ENCODE measurements at regions not wholly inside any gene's neighbourhood (a gene's known extent, or its start where the extent isn't known, plus 50 kb on each side); places are given as distances from the start of the nearest gene placed in this dataset.

- DNase-seq: no peak
- Histone ChIP-seq H3K36me3 (no peaks in the 10 kb centered on the region), H3K4me3 (no peak overlapping the region), H3K27me3 (no peaks in the 10 kb centered on the region), H3K9me3 (peaks cover 2% of the 10 kb centered on the region)
Observed at GRCh38 chr18:73708591-73708990, 439.0 kb downstream of the FBXO15 start.

- no peaks in the 10 kb centered on the region for H3K27me3 ChIP-seq
- no peak overlapping the region for H3K4me3 ChIP-seq
- peaks cover 2% of the 10 kb centered on the region for H3K9me3 ChIP-seq
- no peaks in the 10 kb centered on the region for H3K36me3 ChIP-seq
- no peak for DNase-seq
Observed at GRCh38 chr18:73707035-73707434, 440.6 kb downstream of the FBXO15 start.

GRCh38 chr18:73697353-73697752 lies 450.3 kb downstream of the FBXO15 start:
- Histone ChIP-seq H3K27me3 (no peaks in the 10 kb centered on the region), H3K36me3 (no peaks in the 10 kb centered on the region), H3K4me3 (no peak overlapping the region), H3K9me3 (no peaks in the 10 kb centered on the region)
- no peak for DNase-seq

GRCh38 chr18:73696698-73697097 lies 450.9 kb downstream of the FBXO15 start:
- Histone ChIP-seq H3K4me3 (no peak overlapping the region), H3K36me3 (no peaks in the 10 kb centered on the region), H3K9me3 (peaks cover 4% of the 10 kb centered on the region; the same call in 1 of the 2 replicates), H3K27me3 (no peaks in the 10 kb centered on the region)
- DNase-seq: no peak

GRCh38 chr18:73696171-73696570 lies 451.5 kb downstream of the FBXO15 start:
- Histone ChIP-seq H3K27me3 (no peaks in the 10 kb centered on the region), H3K36me3 (no peaks in the 10 kb centered on the region), H3K4me3 (no peak overlapping the region), H3K9me3 (peaks cover 5% of the 10 kb centered on the region; the same call in 1 of the 2 replicates)
- no peak for DNase-seq

- Histone ChIP-seq H3K4me3 (no peak overlapping the region), H3K9me3 (peaks cover 5% of the 10 kb centered on the region; the same call in 1 of the 2 replicates), H3K27me3 (no peaks in the 10 kb centered on the region), H3K36me3 (no peaks in the 10 kb centered on the region)
- DNase-seq: no peak
Observed at GRCh38 chr18:73693091-73693490, 454.5 kb downstream of the FBXO15 start.

- Histone ChIP-seq H3K4me3 (no peak overlapping the region), H3K36me3 (no peaks in the 10 kb centered on the region; the same call in 1 of the 2 replicates), H3K27me3 (no peaks in the 10 kb centered on the region), H3K9me3 (peaks cover 5% of the 10 kb centered on the region)
- DNase-seq: no peak
Observed at GRCh38 chr18:73691624-73692023, 456.0 kb downstream of the FBXO15 start.

GRCh38 chr18:73691118-73691517 lies 456.5 kb downstream of the FBXO15 start:
- no peaks in the 10 kb centered on the region for H3K27me3 ChIP-seq
- H3K4me3 ChIP-seq: peak overlapping the region; percentile 8; the same call in 1 of the 2 replicates
- H3K36me3 ChIP-seq: no peaks in the 10 kb centered on the region; the same call in 1 of the 2 replicates
- H3K9me3 ChIP-seq: peaks cover 5% of the 10 kb centered on the region
- DNase-seq: peak; percentile 73

GRCh38 chr18:73690222-73690621 lies 457.4 kb downstream of the FBXO15 start:
- Histone ChIP-seq H3K36me3 (no peaks in the 10 kb centered on the region; the same call in 1 of the 2 replicates), H3K4me3 (peak overlapping the region; percentile 14; the same call in 1 of the 2 replicates), H3K9me3 (peaks cover 5% of the 10 kb centered on the region), H3K27me3 (no peaks in the 10 kb centered on the region)
- DNase-seq: no peak

GRCh38 chr18:73688851-73689711 lies 458.6 kb downstream of the FBXO15 start:
- Histone ChIP-seq H3K27me3 (no peaks in the 10 kb centered on the region), H3K9me3 (peaks cover 5% of the 10 kb centered on the region), H3K4me3 (no peak overlapping the region; the same call in 1 of the 2 replicates), H3K36me3 (peaks cover 5% of the 10 kb centered on the region; the same call in 1 of the 2 replicates)
- DNase-seq: peak; percentile 47

GRCh38 chr18:73688161-73688560 lies 459.5 kb downstream of the FBXO15 start:
- no peak overlapping the region for H3K4me3 ChIP-seq
- DNase-seq: no peak
- H3K9me3 ChIP-seq: peaks cover 5% of the 10 kb centered on the region
- no peaks in the 10 kb centered on the region for H3K27me3 ChIP-seq
- peaks cover 8% of the 10 kb centered on the region; the same call in 1 of the 2 replicates for H3K36me3 ChIP-seq

- no peaks in the 10 kb centered on the region; the same call in 1 of the 2 replicates for H3K9me3 ChIP-seq
- H3K27me3 ChIP-seq: no peaks in the 10 kb centered on the region
- H3K4me3 ChIP-seq: no peak overlapping the region
- peaks cover 11% of the 10 kb centered on the region for H3K36me3 ChIP-seq
- DNase-seq: no peak
Observed at GRCh38 chr18:73684647-73685046, 463.0 kb downstream of the FBXO15 start.

- Histone ChIP-seq H3K9me3 (no peaks in the 10 kb centered on the region; the same call in 1 of the 2 replicates), H3K27me3 (no peaks in the 10 kb centered on the region), H3K4me3 (no peak overlapping the region), H3K36me3 (peaks cover 11% of the 10 kb centered on the region)
- no peak for DNase-seq
Observed at GRCh38 chr18:73683409-73684238, 464.0 kb downstream of the FBXO15 start.

GRCh38 chr18:73681912-73682311 lies 465.7 kb downstream of the FBXO15 start:
- no peaks in the 10 kb centered on the region for H3K9me3 ChIP-seq
- H3K27me3 ChIP-seq: no peaks in the 10 kb centered on the region
- no peak for DNase-seq
- H3K4me3 ChIP-seq: no peak overlapping the region
- peaks cover 11% of the 10 kb centered on the region for H3K36me3 ChIP-seq

- Histone ChIP-seq H3K4me3 (no peak overlapping the region), H3K9me3 (no peaks in the 10 kb centered on the region), H3K36me3 (peaks cover 11% of the 10 kb centered on the region), H3K27me3 (no peaks in the 10 kb centered on the region)
- no peak for DNase-seq
Observed at GRCh38 chr18:73681398-73681797, 466.2 kb downstream of the FBXO15 start.

GRCh38 chr18:73679941-73680712 lies 467.5 kb downstream of the FBXO15 start:
- H3K9me3 ChIP-seq: no peaks in the 10 kb centered on the region
- H3K27me3 ChIP-seq: no peaks in the 10 kb centered on the region
- H3K4me3 ChIP-seq: no peak overlapping the region
- H3K36me3 ChIP-seq: peaks cover 11% of the 10 kb centered on the region
- DNase-seq: no peak

Data from MG63 (cell line).